ENCODE measurements at regions not wholly inside any gene's neighbourhood (a gene's known extent, or its start where the extent isn't known, plus 50 kb on each side); places are given as distances from the start of the nearest gene placed in this dataset.

DNA sequence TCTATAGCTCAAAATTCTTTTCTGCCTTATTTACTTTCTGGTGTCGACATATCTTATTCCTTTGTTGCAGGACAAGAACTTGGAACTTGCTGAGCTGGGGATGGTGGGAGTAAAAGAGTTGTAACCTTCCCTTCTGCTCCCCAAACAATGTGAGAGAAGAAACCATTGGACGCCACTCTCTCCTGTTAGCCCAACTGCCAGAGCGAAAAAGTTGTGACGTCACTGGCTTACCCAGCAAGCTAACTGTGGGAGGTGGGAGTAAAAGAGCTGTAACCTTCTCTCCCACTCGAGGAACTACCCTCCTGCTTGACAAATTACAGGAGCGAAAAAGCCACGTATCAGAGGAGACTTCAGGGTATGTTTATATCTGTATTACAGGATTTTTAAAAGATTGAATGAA, 90.0 kb upstream of the PCDH10 start:
- ATAC-seq: no peak

DNA sequence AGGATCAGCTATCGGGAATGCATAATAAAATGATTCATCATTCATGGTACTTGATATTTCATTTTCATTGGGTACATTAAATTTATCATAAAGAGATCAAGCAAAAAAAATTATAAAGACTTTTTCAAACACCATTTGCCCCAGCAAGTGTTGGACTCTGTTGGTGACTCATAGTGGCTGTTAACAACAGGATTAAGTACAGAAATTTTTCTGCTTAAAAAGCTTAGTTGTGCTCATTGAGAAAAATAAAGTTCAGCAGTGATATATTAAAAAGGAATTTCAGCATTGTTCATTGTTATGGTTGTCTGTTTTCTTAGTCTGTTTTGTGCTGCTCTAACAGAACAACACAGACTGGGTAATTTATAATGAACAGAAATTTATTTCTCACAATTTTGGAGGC, 86.2 kb upstream of the PCDH10 start:
- no peaks in the 10 kb centered on the region for H3K36me3 ChIP-seq (replicated peaks in 1 of 2; ENCODE audit: control insufficient read depth in 1 of 2, insufficient read depth in 2 of 2, low read length in 2 of 2)
- H3K27ac ChIP-seq (ENCODE audit: extremely low read length, insufficient read depth, low read length): no peak overlapping the region
- CTCF ChIA-PET (ENCODE audit: low intra/inter-chr PET ratio, low total read pairs): no interaction called here
- POLR2A ChIA-PET: no interaction called here
- H3K4me1 ChIP-seq (ENCODE audit: insufficient read depth, low read length): no peaks in the 10 kb centered on the region
- no peaks in the 10 kb centered on the region for H3K79me2 ChIP-seq (ENCODE audit: insufficient read depth, low read length)
- DNase-seq (ENCODE audit: low spot score) (no peak), ATAC-seq (no peak), FAIRE-seq (no peak)
- H3K9ac ChIP-seq (ENCODE audit: insufficient read depth, low read depth, low read length): no peak overlapping the region
- no peak overlapping the region for H2AFZ ChIP-seq (ENCODE audit: low read length)
- intact Hi-C loops (cut with micrococcal nuclease; ENCODE audit: unreplicated experiment) (no loop called here), in situ Hi-C loops (cut with HindIII; ENCODE audit: extremely low pct_ligation_motif_present, low pct_unique_long_range_greater_than_20kb) (no loop called here)
- H3K4me2 ChIP-seq (ENCODE audit: low read depth, low read length): no peak overlapping the region
- peaks cover 5% of the 10 kb centered on the region; the same call in 1 of the 2 replicates for H3K9me3 ChIP-seq (ENCODE audit: low read length)
- TF ChIP-seq ZNF230 (CRISPR knock-in tag; IDR thresholded peaks at IDR 0.05) (no peak), SMC3 (IDR thresholded peaks at IDR 0.05; ENCODE audit: low read length) (no peak), PRDM10 (CRISPR knock-in tag; IDR thresholded peaks at IDR 0.05; ENCODE audit: low read depth) (no peak)
- BruUV-seq (replicated peaks): no TSS peak
- no peaks in the 10 kb centered on the region for H3K27me3 ChIP-seq (ENCODE audit: control insufficient read depth in 1 of 2, insufficient read depth in 2 of 2, low read length in 2 of 2)
- no peaks in the 10 kb centered on the region for H4K20me1 ChIP-seq (ENCODE audit: insufficient read depth, low read length)
- H3K4me3 ChIP-seq (replicated peaks in 1 of 3; ENCODE audit: insufficient read depth in 1 of 3, low read depth in 2 of 3, low read length in 3 of 3): no peak overlapping the region
- WGBS (ENCODE audit: low lambda C conversion rate): 2% methylated on average over 1 of the region's 1 CpG

More for the DNA sequence above, 90.0 kb upstream of the PCDH10 start:
- DNase-seq (ENCODE audit: low spot score) (no peak), FAIRE-seq (no peak)
- intact Hi-C loops (cut with micrococcal nuclease; ENCODE audit: unreplicated experiment): no loop called here
- Histone ChIP-seq H3K27me3 (ENCODE audit: control insufficient read depth in 1 of 2, insufficient read depth in 2 of 2, low read length in 2 of 2) (no peaks in the 10 kb centered on the region), H3K4me2 (ENCODE audit: low read depth, low read length) (no peak overlapping the region), H3K4me1 (ENCODE audit: insufficient read depth, low read length) (no peaks in the 10 kb centered on the region), H3K36me3 (replicated peaks in 1 of 2; ENCODE audit: control insufficient read depth in 1 of 2, insufficient read depth in 2 of 2, low read length in 2 of 2) (no peaks in the 10 kb centered on the region), H2AFZ (ENCODE audit: low read length) (no peak overlapping the region), H3K9me3 (ENCODE audit: low read length) (no peaks in the 10 kb centered on the region), H3K79me2 (ENCODE audit: insufficient read depth, low read length) (no peaks in the 10 kb centered on the region), H3K27ac (ENCODE audit: extremely low read length, insufficient read depth, low read length) (no peak overlapping the region), H4K20me1 (ENCODE audit: insufficient read depth, low read length) (no peaks in the 10 kb centered on the region), H3K9ac (ENCODE audit: insufficient read depth, low read depth, low read length) (no peak overlapping the region), H3K4me3 (replicated peaks in 1 of 3; ENCODE audit: insufficient read depth in 1 of 3, low read depth in 2 of 3, low read length in 3 of 3) (no peak overlapping the region)
- ChIA-PET CTCF (ENCODE audit: low intra/inter-chr PET ratio, low total read pairs) (no interaction called here), POLR2A (no interaction called here)
- no TSS peak for BruUV-seq (replicated peaks)
- TF ChIP-seq SCMH1 (CRISPR knock-in tag; IDR thresholded peaks at IDR 0.05; ENCODE audit: borderline replicate concordance) (no peak), JUN (CRISPR knock-in tag; IDR thresholded peaks at IDR 0.05) (no peak), ATF7 (IDR thresholded peaks at IDR 0.05) (peak; percentile 68), ATF7 (CRISPR knock-in tag; IDR thresholded peaks at IDR 0.05) (no peak), PPARG (CRISPR knock-in tag; conservative IDR thresholded peaks at IDR 0.05) (no peak), SPEN (CRISPR knock-in tag; IDR thresholded peaks at IDR 0.05; ENCODE audit: low read depth) (no peak), CREB1 (IDR thresholded peaks at IDR 0.05) (peak; percentile 96), CREB1 (CRISPR knock-in tag; IDR thresholded peaks at IDR 0.05) (no peak), XBP1 (CRISPR knock-in tag; IDR thresholded peaks at IDR 0.05) (no peak), SAP130 (CRISPR knock-in tag; IDR thresholded peaks at IDR 0.05; ENCODE audit: low read depth) (no peak)
- TF ChIP-seq, protein P1, sequence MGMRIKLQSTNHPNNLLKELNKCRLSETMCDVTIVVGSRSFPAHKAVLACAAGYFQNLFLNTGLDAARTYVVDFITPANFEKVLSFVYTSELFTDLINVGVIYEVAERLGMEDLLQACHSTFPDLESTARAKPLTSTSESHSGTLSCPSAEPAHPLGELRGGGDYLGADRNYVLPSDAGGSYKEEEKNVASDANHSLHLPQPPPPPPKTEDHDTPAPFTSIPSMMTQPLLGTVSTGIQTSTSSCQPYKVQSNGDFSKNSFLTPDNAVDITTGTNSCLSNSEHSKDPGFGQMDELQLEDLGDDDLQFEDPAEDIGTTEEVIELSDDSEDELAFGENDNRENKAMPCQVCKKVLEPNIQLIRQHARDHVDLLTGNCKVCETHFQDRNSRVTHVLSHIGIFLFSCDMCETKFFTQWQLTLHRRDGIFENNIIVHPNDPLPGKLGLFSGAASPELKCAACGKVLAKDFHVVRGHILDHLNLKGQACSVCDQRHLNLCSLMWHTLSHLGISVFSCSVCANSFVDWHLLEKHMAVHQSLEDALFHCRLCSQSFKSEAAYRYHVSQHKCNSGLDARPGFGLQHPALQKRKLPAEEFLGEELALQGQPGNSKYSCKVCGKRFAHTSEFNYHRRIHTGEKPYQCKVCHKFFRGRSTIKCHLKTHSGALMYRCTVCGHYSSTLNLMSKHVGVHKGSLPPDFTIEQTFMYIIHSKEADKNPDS (CRISPR knock-in tag; IDR thresholded peaks at IDR 0.05): no peak
- 28% methylated on average over 7 of the region's 7 CpGs for WGBS (ENCODE audit: low lambda C conversion rate)
- in situ Hi-C loops (cut with HindIII; ENCODE audit: extremely low pct_ligation_motif_present, low pct_unique_long_range_greater_than_20kb): no loop called here

Data from HepG2 (cell line).